Vagina (tissue), 2 donors: ENCODE measurements at regions not wholly inside any gene's neighbourhood (a gene's known extent, or its start where the extent isn't known, plus 50 kb on each side); places are given as distances from the start of the nearest gene placed in this dataset.

Experiments used
- DNase-seq, 2 donors: peaks; one replicate each; pipeline ENCODE4 v3.0.0-alpha.2; 2017; ENCODE audit errors: extremely low spot score in 2 of 2
- H3K27ac ChIP-seq: fragments of 200-600 bp; sonication (generic); one replicate; pipeline ENCODE4 v1.5.1; 2019
- H3K27me3 ChIP-seq: fragments of 200-600 bp; sonication (generic); one replicate; pipeline ENCODE4 v1.5.1; 2019
- H3K36me3 ChIP-seq, 2 donors: fragments of 200-600 bp; sonication (generic); one replicate each; pipeline ENCODE4 v1.5.1; 2017 to 2019
- H3K4me1 ChIP-seq: fragments of 200-600 bp; sonication (generic); one replicate; pipeline ENCODE4 v1.5.1; 2019
- H3K4me3 ChIP-seq, 2 donors: fragments of 200-600 bp; sonication (generic); 1 replicate in 1 of 2; 2 replicates in 1 of 2; pipeline ENCODE4 v1.5.1; 2016 to 2019
- H3K9me3 ChIP-seq: fragments of 200-600 bp; sonication (generic); one replicate; pipeline ENCODE4 v1.5.1; 2019
- CTCF ChIP-seq, 3 experiments: fragments of 450-650 bp in 2 of 3; fragments of 200-600 bp in 1 of 3; sonication (generic) in 1 of 3; IDR thresholded peaks; one replicate each; pipeline ENCODE4 v1.5.1; 2017 to 2019; ENCODE audit warnings: antibody characterized with exemption in 3 of 3, mild to moderate bottlenecking in 2 of 3, moderate library complexity in 2 of 3
- POLR2A ChIP-seq, 2 donors: fragments of 450-650 bp; IDR thresholded peaks; one replicate each; pipeline ENCODE4 v1.6.1; 2017; ENCODE audit warnings: antibody characterized with exemption in 2 of 2, mild to moderate bottlenecking in 2 of 2, moderate library complexity in 2 of 2
- POLR2AphosphoS5 ChIP-seq, 2 donors: sonication (generic); formaldehyde crosslinking; IDR thresholded peaks; one replicate each; pipeline ENCODE4 v1.9.0; 2017; ENCODE audit warnings: antibody characterized with exemption in 2 of 2, mild to moderate bottlenecking in 2 of 2, low read depth in 1 of 2; ENCODE audit not compliant: insufficient read depth in 1 of 2
- intact Hi-C: fragments of 100-400 bp; cut with DNase I; formaldehyde crosslinking; loops from one replicate; pipeline ENCODE4 v1.15.1; 2023

GRCh38 chr10:78388331-78389050 lies 354.8 kb downstream of the RPS24 start:
- Histone ChIP-seq H3K9me3 (no peaks in the 10 kb centered on the region), H3K36me3 (no peaks in the 10 kb centered on the region), H3K4me1 (no peaks in the 10 kb centered on the region), H3K27me3 (no peaks in the 10 kb centered on the region), H3K4me3 (no peak overlapping the region), H3K27ac (no peak overlapping the region)
- DNase-seq = no peak
- TF ChIP-seq POLR2A (IDR thresholded peaks at IDR 0.05) (no peak), POLR2AphosphoS5 (IDR thresholded peaks at IDR 0.05; ENCODE audit: insufficient read depth in 1 of 2, low read depth in 1 of 2) (no peak), CTCF (IDR thresholded peaks at IDR 0.05) (no peak)
- intact Hi-C loops = no loop called here

- no peaks in the 10 kb centered on the region for H3K27me3 ChIP-seq
- no peaks in the 10 kb centered on the region for H3K36me3 ChIP-seq
- intact Hi-C loops = no loop called here
- no peak overlapping the region for H3K27ac ChIP-seq
- DNase-seq = no peak
- H3K4me1 ChIP-seq = no peaks in the 10 kb centered on the region
- TF ChIP-seq POLR2AphosphoS5 (IDR thresholded peaks at IDR 0.05; ENCODE audit: insufficient read depth in 1 of 2, low read depth in 1 of 2) (no peak), POLR2A (IDR thresholded peaks at IDR 0.05) (no peak), CTCF (IDR thresholded peaks at IDR 0.05) (no peak)
- no peak overlapping the region for H3K4me3 ChIP-seq
- H3K9me3 ChIP-seq = no peaks in the 10 kb centered on the region
Measured at GRCh38 chr10:78389419-78389818, 355.8 kb downstream of the RPS24 start.

GRCh38 chr10:78390051-78390450 lies 356.4 kb downstream of the RPS24 start:
- no peak overlapping the region for H3K27ac ChIP-seq
- no peaks in the 10 kb centered on the region for H3K36me3 ChIP-seq
- no peak for DNase-seq
- H3K4me3 ChIP-seq = no peak overlapping the region
- TF ChIP-seq CTCF (IDR thresholded peaks at IDR 0.05) (no peak), POLR2A (IDR thresholded peaks at IDR 0.05) (no peak), POLR2AphosphoS5 (IDR thresholded peaks at IDR 0.05; ENCODE audit: insufficient read depth in 1 of 2, low read depth in 1 of 2) (no peak)
- intact Hi-C loops = no loop called here
- no peaks in the 10 kb centered on the region for H3K9me3 ChIP-seq
- H3K27me3 ChIP-seq = no peaks in the 10 kb centered on the region
- H3K4me1 ChIP-seq = no peaks in the 10 kb centered on the region

GRCh38 chr10:78390817-78391216 lies 357.2 kb downstream of the RPS24 start:
- H3K9me3 ChIP-seq = no peaks in the 10 kb centered on the region
- TF ChIP-seq CTCF (IDR thresholded peaks at IDR 0.05) = no peak
- no peak for TF ChIP-seq POLR2AphosphoS5 (IDR thresholded peaks at IDR 0.05; ENCODE audit: insufficient read depth in 1 of 2, low read depth in 1 of 2)
- no peak for TF ChIP-seq POLR2A (IDR thresholded peaks at IDR 0.05)
- no peak for DNase-seq

GRCh38 chr10:78391585-78391984 lies 357.9 kb downstream of the RPS24 start:
- H3K36me3 ChIP-seq = no peaks in the 10 kb centered on the region
- TF ChIP-seq CTCF (IDR thresholded peaks at IDR 0.05) (no peak), POLR2A (IDR thresholded peaks at IDR 0.05) (no peak), POLR2AphosphoS5 (IDR thresholded peaks at IDR 0.05; ENCODE audit: insufficient read depth in 1 of 2, low read depth in 1 of 2) (no peak)
- no peaks in the 10 kb centered on the region for H3K9me3 ChIP-seq
- H3K4me3 ChIP-seq = no peak overlapping the region
- H3K27ac ChIP-seq = no peak overlapping the region
- no peaks in the 10 kb centered on the region for H3K27me3 ChIP-seq
- no peak for DNase-seq
- H3K4me1 ChIP-seq = no peaks in the 10 kb centered on the region
- intact Hi-C loops = no loop called here

More at GRCh38 chr10:78390817-78391216, 357.2 kb downstream of the RPS24 start:
- H3K4me1 ChIP-seq = no peaks in the 10 kb centered on the region
- no peaks in the 10 kb centered on the region for H3K27me3 ChIP-seq
- H3K27ac ChIP-seq = no peak overlapping the region
- H3K36me3 ChIP-seq = no peaks in the 10 kb centered on the region
- H3K4me3 ChIP-seq = no peak overlapping the region
- intact Hi-C loops = no loop called here
